Muscle of leg (tissue), 3 donors: ENCODE measurements at regions not wholly inside any gene's neighbourhood (a gene's known extent, or its start where the extent isn't known, plus 50 kb on each side); places are given as distances from the start of the nearest gene placed in this dataset.
"Not testable (repeated sequence)": the region's sequence is repeated elsewhere in the genome, so short reads cannot be mapped to it uniquely, and the experiment has no call there.

ENCODE experiments used
- DNase-seq: peaks from one replicate; pipeline ENCODE4 v3.0.0; 2013
- H3K27ac ChIP-seq: one replicate; pipeline ENCODE4 v1.5.1; 2013; ENCODE audit warnings: mild to moderate bottlenecking, low read length, control low read depth
- H3K27me3 ChIP-seq: one replicate; pipeline ENCODE4 v1.6.1; 2013; ENCODE audit warnings: low read length; ENCODE audit not compliant: control insufficient read depth, insufficient read depth
- H3K36me3 ChIP-seq: one replicate; pipeline ENCODE4 v1.6.1; 2013; ENCODE audit warnings: low read length; ENCODE audit not compliant: control insufficient read depth, insufficient read depth
- H3K4me1 ChIP-seq: one replicate; pipeline ENCODE4 v1.6.1; 2013; ENCODE audit warnings: low read length; ENCODE audit not compliant: control insufficient read depth, insufficient read depth
- H3K4me3 ChIP-seq: one replicate; pipeline ENCODE4 v1.5.1; 2013; ENCODE audit warnings: low read length, control low read depth
- H3K9me3 ChIP-seq: replicated peaks from 2 replicates; pipeline ENCODE4 v1.6.1; 2013; ENCODE audit warnings: low read depth, low read length; ENCODE audit not compliant: control insufficient read depth
- whole genome bisulfite sequencing: methylation state at CpG from one replicate; pipeline ENCODE4 v1.1.5; 2013; ENCODE audit warnings: missing lambda C conversion rate; ENCODE audit not compliant: insufficient coverage; 5-methylcytosine and 5-hydroxymethylcytosine counted together

- no peaks in the 10 kb centered on the region for H3K9me3 ChIP-seq
- H3K36me3 ChIP-seq: peaks cover 43% of the 10 kb centered on the region
- peaks cover 3% of the 10 kb centered on the region for H3K4me1 ChIP-seq
- H3K27me3 ChIP-seq: no peaks in the 10 kb centered on the region
- WGBS: no CpG with 5 or more reads among the region's 1 CpG
- no peak overlapping the region for H3K4me3 ChIP-seq
- peak overlapping the region; percentile 26 for H3K27ac ChIP-seq
- no peak for DNase-seq
Observed at GRCh38 chr10:94235461-94235860, 127.3 kb downstream of the NOC3L start.

DNA sequence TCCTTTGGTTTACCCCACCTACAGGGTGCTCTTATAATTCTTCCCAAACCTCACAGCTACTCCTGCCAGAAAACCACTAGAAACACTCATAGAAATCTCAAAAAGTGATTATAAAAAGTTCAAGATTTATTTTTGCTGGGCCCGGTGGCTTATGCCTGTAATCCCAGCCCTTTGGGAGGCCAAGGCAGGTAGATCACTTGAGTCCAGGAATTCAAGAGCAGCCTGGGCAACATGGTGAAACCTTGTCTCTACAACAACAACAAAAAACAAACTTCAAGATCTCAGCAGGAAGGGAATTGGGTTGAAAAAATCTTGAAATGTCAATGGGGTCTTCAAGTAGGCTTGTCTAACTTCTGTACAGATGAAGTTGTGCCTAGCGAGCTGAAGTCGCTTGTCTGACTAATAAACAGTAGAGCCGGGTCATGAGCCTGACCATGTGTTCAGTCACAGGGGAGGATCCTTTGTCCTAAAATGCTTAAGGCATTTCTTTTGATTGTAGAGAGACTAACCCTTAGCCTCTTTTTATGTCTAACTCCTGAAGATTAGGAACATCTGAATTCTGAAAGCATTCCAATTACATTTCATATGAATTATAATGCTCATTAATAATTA, 124.6 kb downstream of the NOC3L start:
- peaks cover 3% of the 10 kb centered on the region for H3K4me1 ChIP-seq
- no peaks in the 10 kb centered on the region for H3K9me3 ChIP-seq
- H3K4me3 ChIP-seq: no peak overlapping the region
- H3K36me3 ChIP-seq: peaks cover 33% of the 10 kb centered on the region
- no peak overlapping the region for H3K27ac ChIP-seq
- no peaks in the 10 kb centered on the region for H3K27me3 ChIP-seq
- 68% methylated on average over 3 of the region's 4 CpGs for WGBS
- no peak for DNase-seq

- Histone ChIP-seq H3K4me3 (no peak overlapping the region), H3K36me3 (peaks cover 34% of the 10 kb centered on the region), H3K4me1 (peaks cover 3% of the 10 kb centered on the region), H3K27ac (no peak overlapping the region), H3K27me3 (no peaks in the 10 kb centered on the region), H3K9me3 (no peaks in the 10 kb centered on the region)
- DNase-seq: no peak
- 80% methylated on average over 1 of the region's 6 CpGs for WGBS
Observed at GRCh38 chr10:94239696-94240095, 123.0 kb downstream of the NOC3L start.

DNA sequence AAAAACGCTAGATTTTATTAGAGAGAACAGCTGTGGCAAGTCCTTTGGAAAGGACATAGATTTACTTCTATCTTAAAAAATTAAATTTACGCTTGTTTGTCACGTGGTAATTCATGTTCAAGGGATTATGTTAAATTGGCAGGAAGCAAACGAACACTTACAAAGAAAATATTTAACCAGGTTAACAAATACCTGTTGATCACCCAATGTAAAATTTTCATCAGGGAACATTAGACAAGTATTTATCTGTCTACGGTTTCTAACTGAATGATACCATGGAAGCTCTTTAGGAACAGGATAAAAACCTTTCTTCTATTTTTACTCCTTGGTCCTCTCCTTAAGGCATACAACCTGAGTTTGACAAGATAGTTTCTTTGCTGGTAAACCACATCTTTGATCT, 122.2 kb downstream of the NOC3L start:
- Histone ChIP-seq H3K9me3 (no peaks in the 10 kb centered on the region), H3K4me1 (peaks cover 3% of the 10 kb centered on the region), H3K27me3 (no peaks in the 10 kb centered on the region), H3K4me3 (no peak overlapping the region), H3K36me3 (peaks cover 28% of the 10 kb centered on the region), H3K27ac (peak overlapping the region; percentile 48)
- WGBS: no CpG with 5 or more reads among the region's 5 CpGs
- no peak for DNase-seq

DNA sequence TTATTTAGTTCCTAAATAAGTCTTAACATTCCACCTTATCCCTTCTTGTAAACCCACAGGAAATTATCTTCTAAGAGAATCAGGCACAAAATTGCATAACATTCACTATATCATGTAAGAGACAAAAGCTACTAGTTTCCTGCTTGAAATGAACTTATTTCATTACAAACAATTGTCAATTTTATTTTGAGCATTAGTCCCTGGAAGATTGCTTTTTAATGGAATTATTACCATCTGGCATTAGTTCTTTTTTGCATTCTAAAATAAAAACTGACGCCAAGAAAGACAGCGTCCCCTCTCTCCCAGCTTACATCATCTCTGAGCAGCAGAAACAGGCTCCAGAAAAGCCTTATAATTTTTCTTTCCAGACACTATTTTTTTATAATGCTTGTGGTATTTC, 121.8 kb downstream of the NOC3L start:
- Histone ChIP-seq H3K27me3 (no peaks in the 10 kb centered on the region), H3K4me1 (peaks cover 3% of the 10 kb centered on the region), H3K9me3 (no peaks in the 10 kb centered on the region), H3K27ac (peak overlapping the region; percentile 48), H3K36me3 (peaks cover 27% of the 10 kb centered on the region), H3K4me3 (no peak overlapping the region)
- WGBS: no CpG with 5 or more reads among the region's 2 CpGs
- DNase-seq: peak; percentile 85

DNA sequence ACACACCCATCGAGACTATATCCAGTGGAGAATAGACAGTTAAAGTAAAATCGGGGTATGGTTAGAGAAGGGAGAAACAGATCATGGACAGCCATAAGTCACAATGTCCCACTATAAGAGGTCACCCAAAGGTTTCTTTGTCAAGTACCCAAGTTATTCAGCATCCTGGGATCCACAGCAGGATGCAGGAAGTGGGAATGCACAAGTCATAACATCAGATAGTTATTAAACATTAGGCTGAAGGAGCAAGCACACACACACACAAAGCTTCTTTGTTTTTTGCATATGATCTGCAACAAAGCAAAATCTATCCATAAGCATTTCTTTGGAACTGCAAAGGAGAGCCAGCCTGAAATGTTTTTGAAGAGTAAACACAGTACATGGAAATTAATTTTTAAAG, 111.6 kb downstream of the NOC3L start:
- WGBS: no CpG with 5 or more reads among the region's 2 CpGs
- Histone ChIP-seq H3K27me3 (no peaks in the 10 kb centered on the region), H3K9me3 (no peaks in the 10 kb centered on the region), H3K4me1 (no peaks in the 10 kb centered on the region), H3K36me3 (peaks cover 35% of the 10 kb centered on the region), H3K4me3 (no peak overlapping the region), H3K27ac (no peak overlapping the region)
- DNase-seq: no peak

DNA sequence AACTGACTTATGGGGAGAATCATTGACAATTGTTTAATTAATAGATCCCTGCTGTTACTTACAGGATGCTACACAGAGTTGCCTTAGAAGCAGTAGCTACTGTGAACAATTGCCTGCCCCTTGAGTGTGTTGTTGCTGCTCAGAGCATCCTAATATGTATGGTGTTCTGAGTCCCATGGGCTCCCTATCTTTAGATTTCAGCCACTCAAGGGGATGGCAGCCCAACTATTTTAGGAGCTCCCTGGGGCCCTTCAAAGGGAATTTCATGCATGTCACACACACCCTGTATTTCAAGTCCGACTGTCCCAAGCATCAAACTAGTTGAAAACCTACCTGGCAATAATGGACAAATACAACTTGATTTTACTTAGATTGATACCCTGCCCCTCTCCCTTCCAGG, 111.2 kb downstream of the NOC3L start:
- no peak for DNase-seq
- no peaks in the 10 kb centered on the region for H3K4me1 ChIP-seq
- no peak overlapping the region for H3K4me3 ChIP-seq
- H3K36me3 ChIP-seq: peaks cover 30% of the 10 kb centered on the region
- no peaks in the 10 kb centered on the region for H3K27me3 ChIP-seq
- 86% methylated on average over 1 of the region's 1 CpG for WGBS
- no peaks in the 10 kb centered on the region for H3K9me3 ChIP-seq
- no peak overlapping the region for H3K27ac ChIP-seq

- not testable (repeated sequence) for H3K27ac ChIP-seq, DNase-seq, H3K4me3 ChIP-seq, H3K27me3 ChIP-seq, H3K4me1 ChIP-seq, H3K9me3 ChIP-seq
- 100% methylated on average over 4 of the region's 6 CpGs for WGBS
- H3K36me3 ChIP-seq: peaks cover 42% of the 10 kb centered on the region
Observed at GRCh38 chr10:94257407-94257806, 105.3 kb downstream of the NOC3L start.

DNA sequence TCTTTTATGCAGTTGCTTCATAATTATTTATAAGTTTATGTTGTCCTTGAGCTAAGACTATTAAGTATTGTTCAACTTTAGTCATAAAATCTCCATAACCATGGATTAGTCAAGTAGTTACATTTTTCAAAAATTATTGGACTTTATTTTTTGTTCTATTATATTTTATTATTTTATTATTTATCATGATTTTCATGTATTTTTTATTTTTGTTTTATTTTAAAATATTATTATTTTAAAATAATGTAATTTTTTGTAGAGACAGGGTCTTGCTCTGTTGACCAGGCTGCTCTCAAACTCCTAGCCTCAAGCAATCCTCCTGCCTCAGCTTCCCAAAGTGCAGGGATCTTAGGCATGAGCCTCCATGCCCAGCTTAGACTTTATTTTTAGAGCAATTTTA, 102.3 kb downstream of the NOC3L start:
- no peak overlapping the region for H3K4me3 ChIP-seq
- no peak for DNase-seq
- H3K27me3 ChIP-seq: no peaks in the 10 kb centered on the region
- no peaks in the 10 kb centered on the region for H3K4me1 ChIP-seq
- H3K36me3 ChIP-seq: peaks cover 24% of the 10 kb centered on the region
- no peak overlapping the region for H3K27ac ChIP-seq
- no peaks in the 10 kb centered on the region for H3K9me3 ChIP-seq

- Histone ChIP-seq H3K4me1 (no peaks in the 10 kb centered on the region), H3K4me3 (no peak overlapping the region), H3K27ac (no peak overlapping the region), H3K9me3 (no peaks in the 10 kb centered on the region), H3K27me3 (no peaks in the 10 kb centered on the region), H3K36me3 (peaks cover 31% of the 10 kb centered on the region)
- DNase-seq: no peak
- WGBS: 82% methylated on average over 2 of the region's 3 CpGs
Observed at GRCh38 chr10:94264085-94264484, 98.7 kb downstream of the NOC3L start.

GRCh38 chr10:94266091-94266490, 96.6 kb downstream of the NOC3L start:
- DNase-seq: peak; percentile 75
- peaks cover 35% of the 10 kb centered on the region for H3K36me3 ChIP-seq
- H3K27ac ChIP-seq: peak overlapping the region; percentile 53
- H3K9me3 ChIP-seq: no peaks in the 10 kb centered on the region
- no peaks in the 10 kb centered on the region for H3K27me3 ChIP-seq
- no peak overlapping the region for H3K4me3 ChIP-seq
- no peaks in the 10 kb centered on the region for H3K4me1 ChIP-seq
- WGBS: no CpG with 5 or more reads among the region's 2 CpGs
